ENCODE measurements at regions not wholly inside any gene's neighbourhood (a gene's known extent, or its start where the extent isn't known, plus 50 kb on each side); places are given as distances from the start of the nearest gene placed in this dataset.

DNA sequence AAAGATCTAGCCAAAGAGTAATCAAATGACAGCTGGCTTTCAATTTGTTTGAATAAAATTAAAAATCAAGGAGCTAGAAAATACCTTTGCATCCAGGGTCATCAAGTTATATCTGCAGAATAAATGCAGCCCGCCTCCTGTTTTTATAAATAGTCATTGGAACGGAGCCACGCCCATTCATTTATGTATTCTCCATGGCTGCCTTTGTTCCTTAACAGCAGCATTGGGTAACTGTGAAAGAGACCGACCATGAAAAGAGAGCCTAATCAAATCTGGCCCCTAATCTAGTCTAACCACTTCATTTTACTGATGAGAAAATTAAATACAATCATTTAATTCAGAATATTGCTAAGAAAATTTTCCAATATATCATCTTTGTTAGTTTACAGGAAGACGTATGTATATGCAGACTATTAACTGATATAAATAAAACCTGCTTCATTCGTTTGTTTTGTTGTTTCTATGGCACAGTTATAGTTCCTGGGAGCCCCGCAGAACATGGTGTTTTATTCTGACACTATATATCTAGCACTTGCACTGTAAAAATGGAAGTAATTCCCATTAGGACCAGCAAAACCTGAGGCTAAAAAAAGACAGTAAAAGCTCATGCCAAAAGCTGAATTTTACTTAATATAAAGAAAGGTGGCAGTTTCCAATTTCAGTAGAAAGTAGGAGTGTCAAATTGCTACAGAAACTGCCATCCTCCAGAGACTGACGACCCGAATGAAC lies 111.8 kb upstream of the PALMD start:
- no peak overlapping the region for H3K27ac ChIP-seq
- TF ChIP-seq, protein P1, sequence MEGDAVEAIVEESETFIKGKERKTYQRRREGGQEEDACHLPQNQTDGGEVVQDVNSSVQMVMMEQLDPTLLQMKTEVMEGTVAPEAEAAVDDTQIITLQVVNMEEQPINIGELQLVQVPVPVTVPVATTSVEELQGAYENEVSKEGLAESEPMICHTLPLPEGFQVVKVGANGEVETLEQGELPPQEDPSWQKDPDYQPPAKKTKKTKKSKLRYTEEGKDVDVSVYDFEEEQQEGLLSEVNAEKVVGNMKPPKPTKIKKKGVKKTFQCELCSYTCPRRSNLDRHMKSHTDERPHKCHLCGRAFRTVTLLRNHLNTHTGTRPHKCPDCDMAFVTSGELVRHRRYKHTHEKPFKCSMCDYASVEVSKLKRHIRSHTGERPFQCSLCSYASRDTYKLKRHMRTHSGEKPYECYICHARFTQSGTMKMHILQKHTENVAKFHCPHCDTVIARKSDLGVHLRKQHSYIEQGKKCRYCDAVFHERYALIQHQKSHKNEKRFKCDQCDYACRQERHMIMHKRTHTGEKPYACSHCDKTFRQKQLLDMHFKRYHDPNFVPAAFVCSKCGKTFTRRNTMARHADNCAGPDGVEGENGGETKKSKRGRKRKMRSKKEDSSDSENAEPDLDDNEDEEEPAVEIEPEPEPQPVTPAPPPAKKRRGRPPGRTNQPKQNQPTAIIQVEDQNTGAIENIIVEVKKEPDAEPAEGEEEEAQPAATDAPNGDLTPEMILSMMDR (conservative IDR thresholded peaks at IDR 0.05), result no peak

- no peak overlapping the region for H3K27ac ChIP-seq
- TF ChIP-seq, protein P1 (conservative IDR thresholded peaks at IDR 0.05), result no peak
These were observed 111.3 kb upstream of the PALMD start for GRCh38 chr1:99534638-99534930.

DNA sequence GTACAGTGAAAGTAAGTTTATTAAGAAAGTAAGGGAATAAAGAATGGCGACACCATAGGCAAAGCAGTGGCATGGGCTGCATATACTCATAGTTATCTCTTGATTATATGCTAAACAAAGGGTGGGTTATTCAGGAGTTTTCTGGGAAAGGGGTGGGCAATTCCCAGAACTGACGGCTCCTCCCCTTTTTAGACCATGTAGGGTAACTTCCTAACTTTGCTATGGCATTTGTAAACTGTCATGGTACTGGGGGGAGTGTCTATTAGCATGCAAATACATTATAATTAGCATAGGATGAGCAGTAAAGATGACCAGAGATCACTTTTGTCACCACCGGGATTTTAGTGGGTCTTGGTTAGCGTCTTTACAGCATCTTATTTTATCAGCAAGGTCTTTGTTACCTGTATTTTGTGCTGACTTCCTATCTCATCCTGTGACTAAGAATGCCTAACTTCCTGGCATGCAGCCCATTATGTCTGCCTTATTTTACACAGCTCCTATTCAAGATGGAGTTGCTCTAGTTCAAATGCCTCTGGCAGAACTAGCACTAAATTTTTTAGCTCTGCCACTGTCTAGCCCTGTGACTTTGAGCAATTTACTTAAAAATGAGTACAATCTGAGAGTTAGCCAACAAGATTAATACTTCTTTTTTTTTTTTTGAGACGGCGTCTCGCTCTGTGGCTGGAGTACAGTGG lies 110.3 kb upstream of the PALMD start:
- H3K27ac ChIP-seq, result no peak overlapping the region

GRCh38 chr1:99537886-99538617 lies 107.9 kb upstream of the PALMD start:
- TF ChIP-seq, protein P1 (conservative IDR thresholded peaks at IDR 0.05), result no peak
- no peak overlapping the region for H3K27ac ChIP-seq

More for the DNA sequence above, 110.3 kb upstream of the PALMD start:
- TF ChIP-seq, protein P1 (conservative IDR thresholded peaks at IDR 0.05), result no peak

GRCh38 chr1:99538618-99538956 lies 107.3 kb upstream of the PALMD start:
- TF ChIP-seq, protein P1 (conservative IDR thresholded peaks at IDR 0.05), result no peak
- H3K27ac ChIP-seq, result no peak overlapping the region

DNA sequence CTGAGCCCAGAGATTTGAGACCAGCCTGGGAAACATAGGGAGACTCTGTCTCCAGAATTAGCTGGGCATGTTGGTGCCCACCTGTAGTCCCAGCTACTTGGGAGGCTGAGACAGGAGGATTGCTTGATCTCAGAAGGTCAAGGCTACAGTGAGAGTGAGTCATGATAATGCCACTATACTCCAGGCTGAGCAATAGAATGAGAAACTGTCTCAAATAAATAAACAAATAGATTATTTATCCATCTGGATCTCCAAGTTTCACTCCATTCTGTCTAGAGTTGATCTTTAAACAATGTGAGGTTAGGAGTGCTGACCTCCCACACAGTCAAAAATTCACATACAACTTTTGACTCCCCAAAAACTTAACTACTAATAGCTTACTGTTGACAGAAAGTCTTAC lies 106.8 kb upstream of the PALMD start:
- TF ChIP-seq, protein P1 (conservative IDR thresholded peaks at IDR 0.05), result no peak
- no peak overlapping the region for H3K27ac ChIP-seq

DNA sequence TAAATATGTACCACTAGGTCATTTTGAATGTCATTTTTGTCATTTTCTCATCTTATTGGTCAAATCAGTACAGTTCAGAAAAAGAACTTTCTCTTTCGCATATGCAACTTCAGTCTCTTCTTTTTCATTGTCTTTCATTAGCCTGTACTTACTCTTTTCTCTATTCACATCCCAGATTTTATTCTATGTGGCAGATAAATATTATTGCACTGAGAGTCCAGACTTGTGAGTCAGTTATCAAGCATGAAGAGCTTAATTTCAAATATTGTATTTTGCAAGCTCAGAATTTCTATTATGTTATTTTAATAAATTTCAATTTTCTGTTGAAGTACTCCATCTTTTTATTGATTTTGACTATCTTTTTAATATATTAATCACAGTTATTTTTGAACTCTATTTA lies 105.2 kb upstream of the PALMD start:
- no peak overlapping the region for H3K27ac ChIP-seq
- TF ChIP-seq, protein P1 (conservative IDR thresholded peaks at IDR 0.05), result no peak
